ENCODE measurements at regions not wholly inside any gene's neighbourhood (a gene's known extent, or its start where the extent isn't known, plus 50 kb on each side); places are given as distances from the start of the nearest gene placed in this dataset.

- no peak for FAIRE-seq
Observed at GRCh38 chr2:120541972-120542670, 193.5 kb upstream of the GLI2 start.

More at GRCh38 chr2:120541972-120542670, 193.5 kb upstream of the GLI2 start:
- peaks cover 0 to 8% (median 2%) of the 10 kb centered on the region in 4 experiments; a peak in 3 of 7 replicates for H3K4me1 ChIP-seq (replicated peaks in 1 of 4; ENCODE audit: control insufficient read depth in 3 of 4, insufficient read depth in 4 of 4, low read length in 3 of 4)
- no peak overlapping the region for H2AFZ ChIP-seq (ENCODE audit: low read length)
- no peaks in the 10 kb centered on the region for H3K79me1 ChIP-seq (ENCODE audit: low read depth, low read length)
- no peaks in the 10 kb centered on the region for H3K9me3 ChIP-seq (ENCODE audit: insufficient read depth in 2 of 2, low read depth in 1 of 2, low read length in 1 of 2)
- no peak overlapping the region for H3K9ac ChIP-seq (replicated peaks in 1 of 4; ENCODE audit: extremely low read depth in 1 of 4, low read depth in 3 of 4, low read length in 3 of 4)
- 90% methylated on average over 7 of the region's 7 CpGs; no CpG with 5 or more reads in 1 of the 2 experiments for WGBS, 2 experiments (ENCODE audit: extremely low coverage in 1 of 2, insufficient coverage in 1 of 2, insufficient read length in 1 of 2, insufficient replicate concordance in 2 of 2, low coverage in 1 of 2, low lambda C conversion rate in 2 of 2, missing lambda C conversion rate in 1 of 2)
- H4K8ac ChIP-seq (ENCODE audit: extremely low read depth, insufficient read depth, low read length), result no peak overlapping the region
- H3K56ac ChIP-seq (replicated peaks; ENCODE audit: insufficient read length, low read depth, low read length), result no peak overlapping the region
- H3K4ac ChIP-seq (replicated peaks; ENCODE audit: insufficient read length, low read depth, low read length), result no peak overlapping the region
- no peak overlapping the region for H2BK120ac ChIP-seq (replicated peaks; ENCODE audit: low read depth, low read length)
- H4K5ac ChIP-seq (ENCODE audit: insufficient read length, low read depth, low read length), result no peak overlapping the region
- no peaks in the 10 kb centered on the region for H3K79me2 ChIP-seq (ENCODE audit: control insufficient read depth in 1 of 2, insufficient read depth in 2 of 2, low read length in 2 of 2)
- no peak overlapping the region for H3K4me2 ChIP-seq (ENCODE audit: insufficient read depth in 1 of 2, low read depth in 2 of 2, low read length in 2 of 2)
- H2AK5ac ChIP-seq (ENCODE audit: low read depth, low read length), result no peak overlapping the region
- H3K18ac ChIP-seq (ENCODE audit: extremely low read depth, low read length), result no peak overlapping the region
- H3K27ac ChIP-seq (ENCODE audit: low read depth, low read length), result no peak overlapping the region
- no peak for DNase-seq (ENCODE audit: low read depth in 1 of 2, low spot score in 2 of 2)
- no peak overlapping the region for H3K23ac ChIP-seq (ENCODE audit: insufficient read length)
- H2BK15ac ChIP-seq (ENCODE audit: low read length), result no peak overlapping the region
- no peak overlapping the region for H3K14ac ChIP-seq (ENCODE audit: insufficient read length)
- no peaks in the 10 kb centered on the region for H3K23me2 ChIP-seq (ENCODE audit: low read depth, low read length)
- no peak overlapping the region for H2BK12ac ChIP-seq (ENCODE audit: low read depth, low read length)
- no peak for TF ChIP-seq TAF1 (IDR thresholded peaks at IDR 0.05; ENCODE audit: low read depth, low read length)
- H2BK5ac ChIP-seq (ENCODE audit: low read depth, low read length), result no peak overlapping the region
- H3K27me3 ChIP-seq (replicated peaks in 1 of 4; ENCODE audit: control insufficient read depth in 3 of 4, extremely low read depth in 1 of 4, insufficient read depth in 3 of 4, low read length in 3 of 4), result peaks cover 0 to 3% (median 0%) of the 10 kb centered on the region in 4 experiments; a peak in 3 of 7 replicates
- no peak overlapping the region for H4K91ac ChIP-seq (replicated peaks; ENCODE audit: insufficient read length, low read length)
- CTCF ChIA-PET (ENCODE audit: partially characterized antibody), result interaction anchor here (0.7 to 3.8 kb wide), 6 partner anchors 10 to 133 kb away, joined by 3 to 19 read pairs (median 4); no protein-coding TSS in a partner anchor
- no peaks in the 10 kb centered on the region for H4K20me1 ChIP-seq (replicated peaks in 1 of 2; ENCODE audit: control insufficient read depth in 1 of 2, insufficient read depth in 2 of 2, low read length in 2 of 2)
- H3K36me3 ChIP-seq (ENCODE audit: control insufficient read depth in 2 of 4, insufficient read depth in 4 of 4, low read length in 3 of 4), result no peaks in the 10 kb centered on the region
- H3K4me3 ChIP-seq (ENCODE audit: extremely low read depth in 1 of 4, insufficient read depth in 2 of 4, low read depth in 3 of 4, low read length in 4 of 4), result no peak overlapping the region
- no peak overlapping the region for H2BK20ac ChIP-seq (ENCODE audit: low read length)
- POLR2A ChIA-PET (ENCODE audit: partially characterized antibody), result no interaction called here
